SK-N-SH treated with all-trans-retinoic acid at 6 μM for 48 hours (cell line): ENCODE measurements at regions not wholly inside any gene's neighbourhood (a gene's known extent, or its start where the extent isn't known, plus 50 kb on each side); places are given as distances from the start of the nearest gene placed in this dataset.

ENCODE experiments used
- ATAC-seq: fragments of 200-7000 bp; cut with Tn5 transposase; 3 replicates; pipeline ENCODE4 v1.9.1; 2020; ENCODE audit warnings: mild to moderate bottlenecking, moderate library complexity
- CSDC2 ChIP-seq: fragments of 250-450 bp; sonication (Bioruptor Pico); IDR thresholded peaks from 2 replicates; pipeline ENCODE4 v1.5.0; 2020; ENCODE audit warnings: mild to moderate bottlenecking, moderate library complexity
- ESRRG ChIP-seq: fragments of 250-450 bp; sonication (Bioruptor Pico); IDR thresholded peaks from 2 replicates; pipeline ENCODE4 v1.6.1; 2021; ENCODE audit warnings: mild to moderate bottlenecking
- GLIS3 ChIP-seq: fragments of 250-450 bp; sonication (Bioruptor Pico); IDR thresholded peaks from 2 replicates; pipeline ENCODE4 v1.5.0; 2020; ENCODE audit warnings: mild to moderate bottlenecking, moderate library complexity
- ISL1 ChIP-seq: fragments of 250-450 bp; sonication (Bioruptor Pico); IDR thresholded peaks from 2 replicates; pipeline ENCODE4 v2.1.2; 2022; ENCODE audit warnings: mild to moderate bottlenecking, moderate library complexity
- OSR1 ChIP-seq: fragments of 250-450 bp; sonication (Bioruptor Pico); IDR thresholded peaks from 2 replicates; pipeline ENCODE4 v1.8.0; 2022; ENCODE audit warnings: moderate library complexity, mild to moderate bottlenecking, inconsistent platforms
- RARB ChIP-seq: fragments of 250-450 bp; sonication (Bioruptor Pico); IDR thresholded peaks from 2 replicates; pipeline ENCODE4 v1.8.0; 2021; ENCODE audit warnings: mild to moderate bottlenecking, moderate library complexity
- TCF4 ChIP-seq: fragments of 250-450 bp; sonication (Bioruptor Pico); IDR thresholded peaks from 2 replicates; pipeline ENCODE4 v1.8.0; 2021; ENCODE audit warnings: mild to moderate bottlenecking, moderate library complexity, borderline replicate concordance
- TOX ChIP-seq: fragments of 250-450 bp; sonication (Bioruptor Pico); IDR thresholded peaks from 2 replicates; pipeline ENCODE4 v1.8.0; 2021; ENCODE audit warnings: mild to moderate bottlenecking, moderate library complexity, borderline replicate concordance
- ZC3H10 ChIP-seq: fragments of 250-450 bp; sonication (Bioruptor Pico); IDR thresholded peaks from 2 replicates; pipeline ENCODE4 v1.5.1; 2021; ENCODE audit warnings: mild to moderate bottlenecking, moderate library complexity
- ZFP30 ChIP-seq: fragments of 450-650 bp; formaldehyde crosslinking; IDR thresholded peaks from 2 replicates; pipeline ENCODE4 v1.5.0; 2022; ENCODE audit warnings: mild to moderate bottlenecking, moderate library complexity
- ZNF565 ChIP-seq: fragments of 450-650 bp; formaldehyde crosslinking; conservative IDR thresholded peaks from 2 replicates; pipeline ENCODE4 v1.5.0; 2020; ENCODE audit warnings: low read depth, mild to moderate bottlenecking, moderate library complexity
- ZNF8 ChIP-seq: fragments of 450-650 bp; formaldehyde crosslinking; IDR thresholded peaks from 2 replicates; pipeline ENCODE4 v1.5.0; 2020; ENCODE audit warnings: mild to moderate bottlenecking, moderate library complexity
- TF ChIP-seq, protein P1 (sequence below): fragments of 250-450 bp; sonication (Bioruptor Pico); IDR thresholded peaks from 2 replicates; pipeline ENCODE4 v1.5.0; 2020; ENCODE audit warnings: mild to moderate bottlenecking, moderate library complexity
- TF ChIP-seq, protein P2 (sequence below): fragments of 250-450 bp; sonication (Bioruptor Pico); IDR thresholded peaks from 2 replicates; pipeline ENCODE4 v1.5.1; 2021; ENCODE audit warnings: mild to moderate bottlenecking, moderate library complexity
- TF ChIP-seq, protein P3 (sequence below): fragments of 250-450 bp; sonication (Bioruptor Pico); IDR thresholded peaks from 2 replicates; pipeline ENCODE4 v1.5.1; 2020; ENCODE audit warnings: low read depth, mild to moderate bottlenecking, moderate library complexity
- TF ChIP-seq, protein P4 (sequence below): fragments of 250-450 bp; sonication (Bioruptor Pico); IDR thresholded peaks from 2 replicates; pipeline ENCODE4 v1.8.0; 2020; ENCODE audit warnings: mild to moderate bottlenecking, moderate library complexity, borderline replicate concordance
- TF ChIP-seq, protein P5 (sequence below): fragments of 250-450 bp; sonication (Bioruptor Pico); IDR thresholded peaks from 2 replicates; pipeline ENCODE4 v1.8.0; 2021; ENCODE audit warnings: low read depth, mild to moderate bottlenecking, moderate library complexity, borderline replicate concordance

DNA sequence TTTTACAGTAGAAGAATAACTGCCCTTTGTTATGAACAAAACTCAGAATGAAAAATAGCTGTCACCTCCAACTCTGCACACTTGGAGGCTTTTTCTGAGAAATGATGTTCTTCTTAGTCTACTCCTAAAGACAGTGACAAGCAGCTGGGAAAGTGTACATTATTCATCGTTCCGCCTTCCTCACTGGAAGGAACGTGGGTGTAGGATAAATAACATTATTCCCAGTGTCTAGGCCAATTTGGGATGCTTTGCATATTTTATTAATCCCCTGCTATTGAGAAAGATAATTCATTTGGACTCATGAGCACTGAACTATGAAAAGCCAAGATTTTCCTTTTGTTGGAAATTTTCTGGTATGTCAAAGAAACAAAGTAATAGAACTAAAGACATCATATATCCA, 87.8 kb downstream of the VCX2 start:
- ATAC-seq: no peak
- TF ChIP-seq ZNF8: no peak
- TF ChIP-seq OSR1 (CRISPR knock-in tag): no peak
- TF ChIP-seq ZNF565 (CRISPR knock-in tag): no peak
- TF ChIP-seq, protein P1, sequence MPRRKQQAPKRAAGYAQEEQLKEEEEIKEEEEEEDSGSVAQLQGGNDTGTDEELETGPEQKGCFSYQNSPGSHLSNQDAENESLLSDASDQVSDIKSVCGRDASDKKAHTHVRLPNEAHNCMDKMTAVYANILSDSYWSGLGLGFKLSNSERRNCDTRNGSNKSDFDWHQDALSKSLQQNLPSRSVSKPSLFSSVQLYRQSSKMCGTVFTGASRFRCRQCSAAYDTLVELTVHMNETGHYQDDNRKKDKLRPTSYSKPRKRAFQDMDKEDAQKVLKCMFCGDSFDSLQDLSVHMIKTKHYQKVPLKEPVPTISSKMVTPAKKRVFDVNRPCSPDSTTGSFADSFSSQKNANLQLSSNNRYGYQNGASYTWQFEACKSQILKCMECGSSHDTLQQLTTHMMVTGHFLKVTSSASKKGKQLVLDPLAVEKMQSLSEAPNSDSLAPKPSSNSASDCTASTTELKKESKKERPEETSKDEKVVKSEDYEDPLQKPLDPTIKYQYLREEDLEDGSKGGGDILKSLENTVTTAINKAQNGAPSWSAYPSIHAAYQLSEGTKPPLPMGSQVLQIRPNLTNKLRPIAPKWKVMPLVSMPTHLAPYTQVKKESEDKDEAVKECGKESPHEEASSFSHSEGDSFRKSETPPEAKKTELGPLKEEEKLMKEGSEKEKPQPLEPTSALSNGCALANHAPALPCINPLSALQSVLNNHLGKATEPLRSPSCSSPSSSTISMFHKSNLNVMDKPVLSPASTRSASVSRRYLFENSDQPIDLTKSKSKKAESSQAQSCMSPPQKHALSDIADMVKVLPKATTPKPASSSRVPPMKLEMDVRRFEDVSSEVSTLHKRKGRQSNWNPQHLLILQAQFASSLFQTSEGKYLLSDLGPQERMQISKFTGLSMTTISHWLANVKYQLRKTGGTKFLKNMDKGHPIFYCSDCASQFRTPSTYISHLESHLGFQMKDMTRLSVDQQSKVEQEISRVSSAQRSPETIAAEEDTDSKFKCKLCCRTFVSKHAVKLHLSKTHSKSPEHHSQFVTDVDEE: no peak
- no peak for TF ChIP-seq ISL1 (CRISPR knock-in tag)
- TF ChIP-seq, protein P2, sequence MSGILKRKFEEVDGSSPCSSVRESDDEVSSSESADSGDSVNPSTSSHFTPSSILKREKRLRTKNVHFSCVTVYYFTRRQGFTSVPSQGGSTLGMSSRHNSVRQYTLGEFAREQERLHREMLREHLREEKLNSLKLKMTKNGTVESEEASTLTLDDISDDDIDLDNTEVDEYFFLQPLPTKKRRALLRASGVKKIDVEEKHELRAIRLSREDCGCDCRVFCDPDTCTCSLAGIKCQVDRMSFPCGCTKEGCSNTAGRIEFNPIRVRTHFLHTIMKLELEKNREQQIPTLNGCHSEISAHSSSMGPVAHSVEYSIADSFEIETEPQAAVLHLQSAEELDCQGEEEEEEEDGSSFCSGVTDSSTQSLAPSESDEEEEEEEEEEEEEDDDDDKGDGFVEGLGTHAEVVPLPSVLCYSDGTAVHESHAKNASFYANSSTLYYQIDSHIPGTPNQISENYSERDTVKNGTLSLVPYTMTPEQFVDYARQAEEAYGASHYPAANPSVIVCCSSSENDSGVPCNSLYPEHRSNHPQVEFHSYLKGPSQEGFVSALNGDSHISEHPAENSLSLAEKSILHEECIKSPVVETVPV (CRISPR knock-in tag): no peak
- TF ChIP-seq RARB (CRISPR knock-in tag): no peak
- TF ChIP-seq TOX (CRISPR knock-in tag): no peak

DNA sequence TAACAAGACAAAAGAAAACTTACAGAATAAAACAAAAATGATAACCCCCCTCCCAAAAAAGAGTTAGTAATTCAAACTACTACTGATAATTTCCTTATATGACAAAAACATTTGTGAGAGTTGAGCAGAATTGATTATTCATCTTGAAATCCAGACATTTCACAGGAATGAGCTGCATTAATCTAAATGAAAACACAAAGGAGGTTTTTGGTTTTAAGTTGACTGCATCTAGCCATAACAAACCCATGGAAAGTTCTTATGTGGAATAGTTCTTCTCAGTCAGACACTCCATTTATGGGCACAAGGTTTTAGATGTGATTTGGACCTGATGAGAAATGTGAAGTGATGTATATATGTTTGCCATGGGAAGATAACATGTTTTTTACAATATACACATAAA, 95.4 kb downstream of the VCX2 start:
- ATAC-seq: no peak
- TF ChIP-seq, protein P1: no peak
- no peak for TF ChIP-seq ZFP30 (CRISPR knock-in tag)
- TF ChIP-seq, protein P3, sequence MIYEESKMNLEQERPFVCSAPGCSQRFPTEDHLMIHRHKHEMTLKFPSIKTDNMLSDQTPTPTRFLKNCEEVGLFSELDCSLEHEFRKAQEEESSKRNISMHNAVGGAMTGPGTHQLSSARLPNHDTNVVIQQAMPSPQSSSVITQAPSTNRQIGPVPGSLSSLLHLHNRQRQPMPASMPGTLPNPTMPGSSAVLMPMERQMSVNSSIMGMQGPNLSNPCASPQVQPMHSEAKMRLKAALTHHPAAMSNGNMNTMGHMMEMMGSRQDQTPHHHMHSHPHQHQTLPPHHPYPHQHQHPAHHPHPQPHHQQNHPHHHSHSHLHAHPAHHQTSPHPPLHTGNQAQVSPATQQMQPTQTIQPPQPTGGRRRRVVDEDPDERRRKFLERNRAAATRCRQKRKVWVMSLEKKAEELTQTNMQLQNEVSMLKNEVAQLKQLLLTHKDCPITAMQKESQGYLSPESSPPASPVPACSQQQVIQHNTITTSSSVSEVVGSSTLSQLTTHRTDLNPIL (CRISPR knock-in tag): no peak
- TF ChIP-seq TOX (CRISPR knock-in tag): no peak
- TF ChIP-seq, protein P4, sequence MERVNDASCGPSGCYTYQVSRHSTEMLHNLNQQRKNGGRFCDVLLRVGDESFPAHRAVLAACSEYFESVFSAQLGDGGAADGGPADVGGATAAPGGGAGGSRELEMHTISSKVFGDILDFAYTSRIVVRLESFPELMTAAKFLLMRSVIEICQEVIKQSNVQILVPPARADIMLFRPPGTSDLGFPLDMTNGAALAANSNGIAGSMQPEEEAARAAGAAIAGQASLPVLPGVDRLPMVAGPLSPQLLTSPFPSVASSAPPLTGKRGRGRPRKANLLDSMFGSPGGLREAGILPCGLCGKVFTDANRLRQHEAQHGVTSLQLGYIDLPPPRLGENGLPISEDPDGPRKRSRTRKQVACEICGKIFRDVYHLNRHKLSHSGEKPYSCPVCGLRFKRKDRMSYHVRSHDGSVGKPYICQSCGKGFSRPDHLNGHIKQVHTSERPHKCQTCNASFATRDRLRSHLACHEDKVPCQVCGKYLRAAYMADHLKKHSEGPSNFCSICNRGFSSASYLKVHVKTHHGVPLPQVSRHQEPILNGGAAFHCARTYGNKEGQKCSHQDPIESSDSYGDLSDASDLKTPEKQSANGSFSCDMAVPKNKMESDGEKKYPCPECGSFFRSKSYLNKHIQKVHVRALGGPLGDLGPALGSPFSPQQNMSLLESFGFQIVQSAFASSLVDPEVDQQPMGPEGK: no peak
- TF ChIP-seq, protein P5, sequence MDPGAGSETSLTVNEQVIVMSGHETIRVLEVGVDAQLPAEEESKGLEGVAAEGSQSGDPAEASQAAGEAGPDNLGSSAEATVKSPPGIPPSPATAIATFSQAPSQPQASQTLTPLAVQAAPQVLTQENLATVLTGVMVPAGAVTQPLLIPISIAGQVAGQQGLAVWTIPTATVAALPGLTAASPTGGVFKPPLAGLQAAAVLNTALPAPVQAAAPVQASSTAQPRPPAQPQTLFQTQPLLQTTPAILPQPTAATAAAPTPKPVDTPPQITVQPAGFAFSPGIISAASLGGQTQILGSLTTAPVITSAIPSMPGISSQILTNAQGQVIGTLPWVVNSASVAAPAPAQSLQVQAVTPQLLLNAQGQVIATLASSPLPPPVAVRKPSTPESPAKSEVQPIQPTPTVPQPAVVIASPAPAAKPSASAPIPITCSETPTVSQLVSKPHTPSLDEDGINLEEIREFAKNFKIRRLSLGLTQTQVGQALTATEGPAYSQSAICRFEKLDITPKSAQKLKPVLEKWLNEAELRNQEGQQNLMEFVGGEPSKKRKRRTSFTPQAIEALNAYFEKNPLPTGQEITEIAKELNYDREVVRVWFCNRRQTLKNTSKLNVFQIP (CRISPR knock-in tag): no peak
- no peak for TF ChIP-seq GLIS3 (CRISPR knock-in tag)
- no peak for TF ChIP-seq ESRRG (CRISPR knock-in tag)
- no peak for TF ChIP-seq ZC3H10 (CRISPR knock-in tag)
- no peak for TF ChIP-seq CSDC2 (CRISPR knock-in tag)
- no peak for TF ChIP-seq OSR1 (CRISPR knock-in tag)
- TF ChIP-seq, all 23 proteins: peak for 0

DNA sequence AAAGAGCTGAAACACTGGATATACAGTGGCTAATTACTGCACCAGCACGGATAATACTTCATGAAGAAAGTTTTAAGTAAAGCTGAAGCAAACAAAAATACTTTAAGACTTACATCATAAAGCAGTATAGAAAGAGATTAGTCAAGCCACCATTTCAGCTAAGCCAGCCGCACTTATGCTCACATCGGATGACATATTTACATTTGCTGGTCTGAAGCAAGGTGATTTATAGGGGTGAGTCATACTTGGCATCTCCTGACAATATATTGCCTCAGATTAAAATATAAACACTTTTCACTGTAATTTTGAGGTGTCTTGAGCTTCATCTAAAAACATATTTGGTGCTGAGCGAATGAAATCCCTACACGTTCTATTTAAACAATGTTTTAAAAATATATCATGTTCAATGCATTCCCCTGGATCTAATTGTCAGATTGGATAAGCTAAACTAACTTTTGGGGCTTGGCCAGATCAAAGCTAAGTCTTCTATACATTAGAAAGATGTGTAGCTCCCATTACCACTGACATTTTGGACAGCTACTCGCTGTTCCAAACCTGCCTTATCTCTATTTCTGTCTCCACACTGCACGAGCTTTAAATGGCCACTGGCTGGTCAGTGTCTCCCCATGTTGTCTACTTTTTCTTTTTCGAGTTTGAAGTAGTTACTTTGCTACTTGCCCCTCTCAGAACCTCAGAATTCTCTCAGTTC, 103.2 kb downstream of the VCX2 start:
- TF ChIP-seq ISL1 (CRISPR knock-in tag) (peak; percentile 73), TCF4 (CRISPR knock-in tag) (no peak)
- TF ChIP-seq, all 23 proteins: peak for 1

More for the DNA sequence above, 103.2 kb downstream of the VCX2 start:
- no peak for ATAC-seq
